HUES64 (cell line): ENCODE measurements at regions not wholly inside any gene's neighbourhood (a gene's known extent, or its start where the extent isn't known, plus 50 kb on each side); places are given as distances from the start of the nearest gene placed in this dataset.

Experiments
- H3K27ac ChIP-seq: 2 replicates; pipeline ENCODE4 v1.7.0; 2013; ENCODE audit warnings: low read depth, low read length, inconsistent platforms
- H3K27me3 ChIP-seq: 2 replicates; pipeline ENCODE4 v1.6.1; 2013; ENCODE audit warnings: mild to moderate bottlenecking, low read length; ENCODE audit not compliant: insufficient read depth
- H3K36me3 ChIP-seq: 2 replicates; pipeline ENCODE4 v1.6.1; 2013; ENCODE audit warnings: mild to moderate bottlenecking, low read length; ENCODE audit not compliant: insufficient read depth
- H3K4me1 ChIP-seq: 2 replicates; pipeline ENCODE4 v1.6.1; 2013; ENCODE audit warnings: mild to moderate bottlenecking, low read length, moderate library complexity; ENCODE audit not compliant: insufficient read depth
- H3K4me3 ChIP-seq: 2 replicates; pipeline ENCODE4 v1.5.1; 2013; ENCODE audit warnings: mild to moderate bottlenecking, low read length, moderate library complexity
- H3K9ac ChIP-seq: 2 replicates; pipeline ENCODE4 v1.6.1; 2013; ENCODE audit warnings: mild to moderate bottlenecking, low read depth, low read length
- H3K9me3 ChIP-seq: 2 replicates; pipeline ENCODE4 v1.6.1; 2013; ENCODE audit warnings: low read depth, low read length; ENCODE audit not compliant: insufficient read depth
- WGBS: fragments of 150-250, 120-280 bp; methylation state at CpG from one replicate; pipeline ENCODE4 v1.1.7; 2013; ENCODE audit warnings: missing lambda C conversion rate; 5-methylcytosine and 5-hydroxymethylcytosine counted together

DNA sequence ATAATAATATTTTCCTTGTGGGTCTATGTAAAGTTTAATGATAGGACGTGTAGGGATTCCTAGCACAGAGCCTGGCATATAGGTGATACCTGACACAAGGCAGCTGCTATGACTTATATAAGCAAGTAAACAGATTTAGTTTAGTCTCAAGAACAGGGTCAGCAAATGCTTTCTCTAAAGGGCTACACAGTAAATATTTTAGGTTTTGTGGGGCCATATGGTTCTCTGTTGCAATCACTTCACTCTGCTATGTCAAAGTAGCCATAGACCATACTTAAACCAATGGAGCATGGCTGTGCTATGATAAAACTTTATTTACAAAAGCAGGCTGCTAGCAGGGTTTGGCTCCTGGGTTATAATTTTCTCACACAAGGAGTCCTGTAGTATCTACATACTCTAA is 204.8 kb upstream of the KLF4 start:
- WGBS = 83% methylated on average over 1 of the region's 1 CpG
- no peak overlapping the region for H3K27ac ChIP-seq
- no peak overlapping the region for H3K9ac ChIP-seq
- H3K4me1 ChIP-seq = no peaks in the 10 kb centered on the region
- H3K9me3 ChIP-seq = peaks cover 4% of the 10 kb centered on the region
- H3K4me3 ChIP-seq = no peak overlapping the region
- no peaks in the 10 kb centered on the region for H3K27me3 ChIP-seq
- no peaks in the 10 kb centered on the region for H3K36me3 ChIP-seq

DNA sequence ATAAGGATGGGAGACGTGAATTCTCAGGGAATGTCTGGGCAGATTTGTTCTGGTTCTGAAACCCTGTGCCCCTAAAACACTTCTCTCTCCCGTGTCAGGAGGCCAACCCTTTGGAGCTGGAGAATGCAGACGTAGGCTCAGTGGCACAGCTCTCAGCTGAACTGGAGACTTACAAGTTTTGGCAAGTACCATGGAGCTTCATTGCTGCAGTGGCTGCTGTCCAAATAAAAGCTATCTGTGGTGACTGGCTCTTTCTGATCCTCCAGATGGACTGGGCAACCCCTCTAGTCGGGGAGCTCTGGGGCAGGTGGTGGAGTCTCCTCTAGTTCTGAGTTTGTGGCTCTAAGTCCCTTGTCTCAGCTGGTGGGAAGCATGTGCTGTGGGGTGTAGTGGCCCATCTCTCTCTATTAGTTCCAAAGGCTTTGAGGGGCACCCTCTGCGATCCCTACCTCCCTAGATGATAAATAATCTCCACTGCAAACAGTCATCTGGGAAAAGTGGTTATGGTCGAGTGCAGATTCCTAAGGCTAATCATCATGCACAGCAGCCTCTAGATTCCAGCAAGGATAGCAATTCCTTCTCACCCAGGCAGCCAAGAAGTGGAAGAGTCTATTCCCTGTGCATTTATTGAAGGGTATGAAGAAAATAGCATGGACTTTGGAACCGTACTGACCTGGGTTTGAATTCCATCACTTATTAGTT is 204.2 kb upstream of the KLF4 start:
- H3K9me3 ChIP-seq = peaks cover 7% of the 10 kb centered on the region
- no peak overlapping the region for H3K4me3 ChIP-seq
- no peaks in the 10 kb centered on the region for H3K36me3 ChIP-seq
- H3K9ac ChIP-seq = no peak overlapping the region
- no peaks in the 10 kb centered on the region for H3K27me3 ChIP-seq
- WGBS = 93% methylated on average over 7 of the region's 7 CpGs
- no peak overlapping the region for H3K27ac ChIP-seq
- no peaks in the 10 kb centered on the region for H3K4me1 ChIP-seq

DNA sequence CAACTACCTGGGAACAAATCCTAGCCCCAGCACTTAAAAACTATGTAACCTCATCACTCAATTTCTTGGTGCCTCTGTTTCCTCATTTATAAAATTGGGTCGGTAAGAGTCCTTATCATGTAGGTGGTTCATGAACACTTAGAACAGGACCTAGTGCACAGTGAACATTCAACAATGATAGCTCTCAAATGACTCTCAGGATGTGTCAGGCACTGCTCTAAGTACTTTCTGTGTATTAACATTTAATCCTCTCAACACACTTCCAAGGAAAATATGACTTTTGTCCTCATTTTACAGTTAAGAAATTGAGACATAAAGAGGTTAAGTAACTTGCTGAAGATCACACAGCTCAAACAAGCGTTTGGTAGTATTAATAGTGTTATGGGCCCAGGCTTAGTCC is 202.1 kb upstream of the KLF4 start:
- Histone ChIP-seq H3K4me3 (no peak overlapping the region), H3K9me3 (peaks cover 7% of the 10 kb centered on the region), H3K27me3 (no peaks in the 10 kb centered on the region), H3K9ac (no peak overlapping the region), H3K27ac (no peak overlapping the region), H3K4me1 (no peaks in the 10 kb centered on the region), H3K36me3 (no peaks in the 10 kb centered on the region)
- WGBS = 94% methylated on average over 2 of the region's 2 CpGs

DNA sequence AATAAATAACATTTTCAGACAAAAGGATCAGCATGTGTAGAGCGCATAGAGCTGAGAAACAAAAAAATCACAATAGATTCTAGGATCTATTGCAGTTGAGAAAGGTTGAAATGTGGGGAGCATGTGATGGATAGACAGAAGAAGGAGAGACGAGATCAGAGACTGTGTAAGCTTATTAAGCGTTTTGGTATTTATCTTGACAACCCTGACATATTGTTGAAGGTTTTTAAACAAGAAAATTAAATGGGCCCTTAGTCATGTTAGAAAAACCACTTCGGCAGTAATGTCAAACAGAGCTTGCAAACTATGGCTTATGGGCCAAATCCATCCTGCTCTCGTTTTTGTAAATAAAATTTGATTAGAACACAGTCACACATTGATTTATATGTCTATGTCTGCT is 200.5 kb upstream of the KLF4 start:
- 85% methylated on average over 5 of the region's 5 CpGs for WGBS
- Histone ChIP-seq H3K9me3 (peaks cover 7% of the 10 kb centered on the region), H3K27me3 (no peaks in the 10 kb centered on the region)

DNA sequence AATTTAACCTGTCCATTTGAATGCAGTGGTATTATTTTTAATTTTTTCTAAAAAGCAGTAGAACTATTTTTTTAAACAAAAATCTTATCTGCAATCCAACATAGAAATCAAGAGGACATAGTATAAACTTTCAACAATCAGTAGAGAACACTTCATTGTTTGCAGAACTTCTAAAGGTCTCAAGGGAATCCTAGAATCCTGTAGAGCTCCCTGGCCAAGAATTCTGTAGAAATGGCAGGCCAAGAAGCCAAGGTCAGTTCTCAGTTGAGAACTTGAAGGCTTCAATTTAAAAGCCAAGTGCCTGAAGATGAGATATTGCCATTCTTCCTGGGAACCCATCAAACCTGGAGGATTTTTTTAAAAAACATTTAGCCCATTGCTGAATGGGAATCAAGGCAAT is 199.2 kb upstream of the KLF4 start:
- H3K9ac ChIP-seq = no peak overlapping the region
- H3K4me1 ChIP-seq = no peaks in the 10 kb centered on the region
- peaks cover 7% of the 10 kb centered on the region for H3K9me3 ChIP-seq
- H3K36me3 ChIP-seq = no peaks in the 10 kb centered on the region
- no peak overlapping the region for H3K4me3 ChIP-seq
- no peak overlapping the region for H3K27ac ChIP-seq
- no peaks in the 10 kb centered on the region for H3K27me3 ChIP-seq

More for the DNA sequence above, 200.5 kb upstream of the KLF4 start:
- no peak overlapping the region for H3K27ac ChIP-seq
- H3K9ac ChIP-seq = no peak overlapping the region
- no peaks in the 10 kb centered on the region for H3K36me3 ChIP-seq
- no peak overlapping the region for H3K4me3 ChIP-seq
- H3K4me1 ChIP-seq = no peaks in the 10 kb centered on the region

DNA sequence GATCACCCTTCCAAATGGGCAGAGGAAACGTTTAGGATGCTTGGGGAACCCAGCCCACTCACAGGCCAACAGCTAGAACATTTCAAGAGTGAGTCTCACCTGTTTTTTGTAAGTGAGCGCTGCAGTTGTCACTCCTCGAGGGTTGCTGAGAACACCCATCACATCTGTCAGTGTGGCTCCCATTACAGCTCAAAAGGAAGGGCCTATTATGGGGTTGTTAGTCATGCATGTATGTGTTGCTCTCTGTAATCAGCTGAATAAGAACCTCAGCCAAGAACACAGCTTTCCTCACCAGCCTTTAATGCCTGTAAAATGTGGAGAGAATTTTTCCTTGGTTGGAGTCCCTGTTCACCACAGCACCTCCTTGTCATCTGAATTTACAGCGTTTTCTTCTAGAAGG is 196.3 kb upstream of the KLF4 start:
- H3K36me3 ChIP-seq = no peaks in the 10 kb centered on the region
- no peak overlapping the region for H3K27ac ChIP-seq
- no peaks in the 10 kb centered on the region for H3K27me3 ChIP-seq
- H3K4me1 ChIP-seq = no peaks in the 10 kb centered on the region
- peaks cover 7% of the 10 kb centered on the region for H3K9me3 ChIP-seq
- 87% methylated on average over 4 of the region's 4 CpGs for WGBS
- H3K4me3 ChIP-seq = no peak overlapping the region
- no peak overlapping the region for H3K9ac ChIP-seq

DNA sequence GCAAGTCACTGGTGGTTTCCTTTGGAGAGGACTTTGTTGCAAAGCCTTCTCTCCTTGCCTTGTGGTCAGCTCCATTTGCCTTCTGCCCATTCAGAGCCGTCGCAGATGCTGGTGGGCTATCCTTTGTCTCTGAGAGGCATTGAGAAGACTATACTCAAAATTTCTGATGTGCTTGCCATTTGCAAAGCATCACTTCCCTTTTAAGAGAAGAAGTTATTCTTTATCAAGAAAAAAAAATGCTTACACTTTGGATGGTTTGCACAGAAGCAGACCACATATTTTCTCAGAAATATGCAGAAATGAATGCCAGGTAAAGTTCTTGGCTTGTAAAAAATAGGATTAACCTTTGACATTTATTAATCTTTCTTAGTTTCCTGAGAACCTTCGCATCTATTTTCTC is 195.8 kb upstream of the KLF4 start:
- Histone ChIP-seq H3K9ac (no peak overlapping the region), H3K4me3 (no peak overlapping the region), H3K27ac (no peak overlapping the region), H3K9me3 (peaks cover 7% of the 10 kb centered on the region), H3K4me1 (no peaks in the 10 kb centered on the region), H3K27me3 (no peaks in the 10 kb centered on the region), H3K36me3 (no peaks in the 10 kb centered on the region)
- 95% methylated on average over 2 of the region's 3 CpGs for WGBS

DNA sequence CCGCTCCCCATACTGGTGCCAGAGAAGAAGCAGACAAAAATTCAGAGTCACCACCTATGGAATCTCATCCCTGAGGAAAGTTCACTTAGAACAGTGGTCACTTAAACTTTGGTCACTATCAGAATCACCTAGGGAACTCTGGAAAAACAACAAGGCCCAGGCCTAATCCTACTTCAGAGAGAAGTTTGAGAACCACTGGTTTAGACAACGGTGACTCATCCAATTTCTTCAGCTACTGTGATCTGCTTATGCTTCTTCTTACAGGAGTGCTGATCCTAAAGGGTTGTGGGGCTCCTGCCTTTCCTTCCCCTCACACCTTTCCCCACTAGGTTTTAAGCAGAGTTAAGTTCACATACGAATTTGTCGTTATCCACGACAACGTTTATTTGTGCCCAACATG is 194.7 kb upstream of the KLF4 start:
- no peak overlapping the region for H3K27ac ChIP-seq
- no peak overlapping the region for H3K9ac ChIP-seq
- H3K27me3 ChIP-seq = no peaks in the 10 kb centered on the region
- 96% methylated on average over 6 of the region's 6 CpGs for WGBS
- peaks cover 2% of the 10 kb centered on the region for H3K9me3 ChIP-seq
- no peak overlapping the region for H3K4me3 ChIP-seq
- H3K4me1 ChIP-seq = no peaks in the 10 kb centered on the region
- no peaks in the 10 kb centered on the region for H3K36me3 ChIP-seq

DNA sequence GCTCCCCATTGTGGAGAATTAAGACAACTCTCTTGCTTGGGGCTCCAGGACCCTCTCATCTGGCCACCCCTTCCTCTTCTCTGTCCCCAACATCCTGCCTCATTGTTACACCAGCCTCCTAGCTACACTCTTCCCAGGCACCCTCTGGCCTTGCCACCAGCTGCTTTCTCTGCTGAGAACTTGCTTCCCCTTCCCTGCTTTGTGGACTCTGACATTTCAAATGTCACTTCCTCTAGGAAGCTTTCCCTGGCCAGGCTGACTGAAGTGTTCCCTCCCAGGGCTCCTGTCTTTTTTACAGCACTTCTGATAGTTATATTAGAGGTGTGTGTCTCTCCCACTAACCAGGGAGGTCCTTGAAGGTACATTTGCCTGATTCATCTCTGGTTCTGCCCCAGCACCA is 194.0 kb upstream of the KLF4 start:
- no peaks in the 10 kb centered on the region for H3K9me3 ChIP-seq
- H3K36me3 ChIP-seq = no peaks in the 10 kb centered on the region
- H3K27ac ChIP-seq = no peak overlapping the region
- no peak overlapping the region for H3K4me3 ChIP-seq
- H3K4me1 ChIP-seq = no peaks in the 10 kb centered on the region
- H3K9ac ChIP-seq = no peak overlapping the region
- no peaks in the 10 kb centered on the region for H3K27me3 ChIP-seq

DNA sequence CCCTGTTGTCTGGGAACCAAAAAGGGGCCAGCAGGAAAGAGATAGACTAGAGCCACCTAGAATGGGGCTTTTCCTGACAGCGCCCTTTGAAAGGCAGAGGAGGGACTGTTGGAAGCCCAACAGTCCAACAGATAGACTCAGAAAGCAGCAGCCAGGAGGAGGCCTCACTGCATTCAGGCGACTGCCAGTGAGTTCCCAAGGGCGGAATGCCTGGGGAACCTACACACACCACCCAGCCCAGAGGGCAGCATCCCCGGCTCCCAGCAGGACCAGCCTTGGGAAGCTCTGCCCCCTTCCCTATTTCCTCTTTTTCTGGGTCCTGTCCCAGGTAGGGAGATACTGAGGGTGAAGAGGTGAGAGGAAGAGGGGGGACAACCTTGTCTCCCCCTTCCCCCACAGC is 192.4 kb upstream of the KLF4 start:
- no peaks in the 10 kb centered on the region for H3K9me3 ChIP-seq
- no peaks in the 10 kb centered on the region for H3K27me3 ChIP-seq
- no peaks in the 10 kb centered on the region for H3K4me1 ChIP-seq
- H3K27ac ChIP-seq = no peak overlapping the region
- no peak overlapping the region for H3K4me3 ChIP-seq
- no peak overlapping the region for H3K9ac ChIP-seq
- no peaks in the 10 kb centered on the region for H3K36me3 ChIP-seq
- 77% methylated on average over 4 of the region's 4 CpGs for WGBS

DNA sequence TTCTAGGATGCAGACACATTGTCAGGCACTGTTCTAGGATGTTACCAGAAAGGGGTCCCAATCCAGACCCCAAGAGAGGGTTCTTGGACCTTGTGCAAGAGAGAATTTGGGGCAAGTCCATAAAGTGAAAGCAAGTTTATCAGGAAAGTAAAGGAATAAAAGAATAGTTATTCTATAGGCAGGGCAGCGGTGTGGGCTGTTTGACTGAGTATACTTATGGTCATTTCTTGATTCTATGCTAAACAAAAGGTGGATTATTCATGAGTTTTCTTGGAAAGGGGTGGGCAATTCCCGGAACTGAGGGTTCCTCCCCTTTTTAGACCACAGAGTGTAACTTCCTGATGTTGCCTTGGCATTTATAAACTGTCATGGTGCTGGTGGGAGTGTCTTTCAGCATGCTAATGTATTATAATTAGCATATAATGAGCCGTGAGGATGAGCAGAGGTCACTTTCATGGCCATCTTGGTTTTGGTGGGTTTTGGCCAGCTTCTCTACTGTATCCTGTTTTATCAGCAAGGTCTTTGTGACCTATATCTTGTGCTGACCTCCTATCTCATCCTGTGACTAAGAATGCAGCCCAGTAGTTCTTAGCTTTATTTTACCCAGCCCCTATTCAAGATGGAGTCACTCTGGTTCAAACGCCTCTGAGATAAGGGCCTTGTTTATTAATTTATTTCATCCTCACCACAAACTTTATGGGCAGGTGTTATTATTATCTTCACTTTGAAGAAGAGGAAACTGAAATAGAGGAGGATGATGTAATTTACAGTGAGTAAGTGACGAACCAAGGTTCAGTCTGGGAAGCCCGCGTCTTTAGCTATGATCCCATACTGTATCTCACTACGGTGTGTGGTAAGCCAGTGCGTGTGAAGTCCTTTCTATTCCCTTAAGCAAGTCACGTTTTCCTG is 186.0 kb upstream of the KLF4 start:
- Histone ChIP-seq H3K9ac (no peak overlapping the region), H3K4me3 (no peak overlapping the region), H3K9me3 (no peaks in the 10 kb centered on the region)

More for the DNA sequence above, 186.0 kb upstream of the KLF4 start:
- 96% methylated on average over 10 of the region's 10 CpGs for WGBS
- Histone ChIP-seq H3K36me3 (no peaks in the 10 kb centered on the region), H3K4me1 (peaks cover 20% of the 10 kb centered on the region), H3K27me3 (no peaks in the 10 kb centered on the region), H3K27ac (peak overlapping the region; percentile 97; the same call in 1 of the 2 replicates)
